ENCODE measurements at regions not wholly inside any gene's neighbourhood (a gene's known extent, or its start where the extent isn't known, plus 50 kb on each side); places are given as distances from the start of the nearest gene placed in this dataset.

GRCh38 chr9:18350036-18350435 is 123.9 kb upstream of the ADAMTSL1 start:
- TF ChIP-seq CTCF (IDR thresholded peaks at IDR 0.05) (no peak), POLR2A (IDR thresholded peaks at IDR 0.05) (no peak)
